NCI-H748 (cell line): ENCODE measurements at regions not wholly inside any gene's neighbourhood (a gene's known extent, or its start where the extent isn't known, plus 50 kb on each side); places are given as distances from the start of the nearest gene placed in this dataset.

Source experiments
- DNase-seq: peaks from one replicate; lab custom pipeline; 2025; ENCODE audit not compliant: unreplicated experiment; lab: John Stamatoyannopoulos, UW

- no peak for DNase-seq
Observed at GRCh38 chr1:29824025-29824424, 587.7 kb downstream of the PTPRU start.

- no peak for DNase-seq
Observed at GRCh38 chr1:29823561-29823960, 587.2 kb downstream of the PTPRU start.

GRCh38 chr1:29821605-29822004, 585.3 kb downstream of the PTPRU start:
- DNase-seq, result no peak

GRCh38 chr1:29820401-29820800, 584.1 kb downstream of the PTPRU start:
- no peak for DNase-seq

- no peak for DNase-seq
Observed at GRCh38 chr1:29812408-29813135, 576.2 kb downstream of the PTPRU start.

GRCh38 chr1:29811727-29812407, 575.5 kb downstream of the PTPRU start:
- DNase-seq, result no peak

- no peak for DNase-seq
Observed at GRCh38 chr1:29811247-29811646, 574.9 kb downstream of the PTPRU start.

- no peak for DNase-seq
Observed at GRCh38 chr1:29810121-29811120, 574.1 kb downstream of the PTPRU start.

- DNase-seq, result no peak
Observed at GRCh38 chr1:29809446-29810120, 573.3 kb downstream of the PTPRU start.

- DNase-seq, result no peak
Observed at GRCh38 chr1:29808141-29808995, 572.0 kb downstream of the PTPRU start.

- no peak for DNase-seq
Observed at GRCh38 chr1:29807689-29808088, 571.4 kb downstream of the PTPRU start.

GRCh38 chr1:29806646-29807319, 570.5 kb downstream of the PTPRU start:
- no peak for DNase-seq

GRCh38 chr1:29805896-29806160, 569.5 kb downstream of the PTPRU start:
- DNase-seq, result no peak

- DNase-seq, result no peak
Observed at GRCh38 chr1:29805122-29805895, 569.0 kb downstream of the PTPRU start.

- DNase-seq, result no peak
Observed at GRCh38 chr1:29804181-29804899, 568.0 kb downstream of the PTPRU start.

- no peak for DNase-seq
Observed at GRCh38 chr1:29803486-29803885, 567.2 kb downstream of the PTPRU start.

- peak; percentile 74 for DNase-seq
Observed at GRCh38 chr1:29802181-29803068, 566.1 kb downstream of the PTPRU start.
